AG08395 (cell line): ENCODE measurements at regions not wholly inside any gene's neighbourhood (a gene's known extent, or its start where the extent isn't known, plus 50 kb on each side); places are given as distances from the start of the nearest gene placed in this dataset.
"Not testable (repeated sequence)": the region's sequence is repeated elsewhere in the genome, so short reads cannot be mapped to it uniquely, and the experiment has no call there.

ENCODE experiments used
- DNase-seq: peaks from one replicate; pipeline ENCODE4 v3.0.0; 2012; ENCODE audit warnings: mixed read lengths, low spot score

DNA sequence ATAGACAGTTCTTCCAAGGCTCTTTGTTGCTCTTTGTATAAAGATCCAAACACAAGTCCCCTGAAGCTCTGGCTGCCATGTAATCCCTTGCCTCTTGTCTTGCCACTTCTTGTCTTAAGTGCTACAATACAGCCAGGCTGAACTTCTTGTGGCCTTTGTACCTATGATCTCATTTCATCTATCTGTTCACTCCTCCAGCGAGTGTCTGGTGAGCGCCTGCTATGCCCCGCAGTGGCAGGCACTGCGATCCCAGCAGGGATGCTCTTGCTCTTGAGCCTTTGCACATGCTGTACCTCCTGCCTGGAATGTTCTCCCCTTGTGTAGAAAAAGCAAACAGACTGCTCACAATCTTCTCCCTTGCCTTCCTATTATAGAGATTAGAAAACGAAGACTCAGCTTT lies 81.9 kb upstream of the ADPGK start:
- no peak for DNase-seq

DNA sequence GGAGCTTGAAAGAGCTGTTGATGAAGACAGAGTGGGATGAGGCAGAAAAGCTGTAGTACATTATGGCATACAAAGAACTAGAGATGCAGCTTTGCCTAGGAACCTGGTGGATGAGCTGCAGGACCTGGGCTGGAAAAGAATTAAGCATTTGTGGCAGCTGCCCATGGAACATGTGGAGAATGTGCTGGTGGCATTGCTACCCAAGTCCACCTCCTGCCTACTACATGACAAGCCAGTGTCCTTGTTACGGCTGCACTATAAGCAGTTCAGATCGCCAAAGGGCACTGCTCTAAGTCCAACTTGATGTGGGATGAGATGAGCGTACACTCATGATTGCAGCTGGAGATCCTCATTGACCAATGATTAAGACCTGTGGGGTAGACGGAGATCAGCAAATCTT lies 81.1 kb upstream of the ADPGK start:
- DNase-seq, result no peak

DNA sequence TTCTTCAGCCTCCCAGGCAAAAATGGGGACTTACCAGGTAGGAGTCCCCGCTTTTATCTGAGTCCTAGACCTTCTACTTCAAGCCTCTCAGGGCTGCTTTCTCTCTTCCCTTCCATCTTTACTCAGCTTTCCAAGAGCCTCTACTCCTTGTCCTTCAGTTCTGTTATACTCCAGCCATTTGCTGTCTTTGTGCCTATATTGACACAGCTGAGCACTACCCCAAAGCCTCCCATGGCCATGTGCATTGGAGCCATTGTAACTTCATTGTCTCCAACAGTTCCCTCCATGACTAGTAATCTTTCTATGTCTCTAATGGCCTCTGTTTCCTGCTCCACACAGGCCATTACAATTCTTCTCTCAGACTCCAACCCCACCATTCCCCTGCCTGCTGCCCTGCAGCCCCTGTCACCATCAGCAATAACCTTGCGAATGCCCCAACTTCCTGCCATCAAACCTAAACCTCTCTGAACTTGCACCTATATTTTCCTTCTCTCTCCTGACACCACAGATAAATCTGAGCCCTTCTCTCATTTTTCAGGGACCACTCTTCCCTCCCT lies 77.9 kb upstream of the ADPGK start:
- no peak for DNase-seq

DNA sequence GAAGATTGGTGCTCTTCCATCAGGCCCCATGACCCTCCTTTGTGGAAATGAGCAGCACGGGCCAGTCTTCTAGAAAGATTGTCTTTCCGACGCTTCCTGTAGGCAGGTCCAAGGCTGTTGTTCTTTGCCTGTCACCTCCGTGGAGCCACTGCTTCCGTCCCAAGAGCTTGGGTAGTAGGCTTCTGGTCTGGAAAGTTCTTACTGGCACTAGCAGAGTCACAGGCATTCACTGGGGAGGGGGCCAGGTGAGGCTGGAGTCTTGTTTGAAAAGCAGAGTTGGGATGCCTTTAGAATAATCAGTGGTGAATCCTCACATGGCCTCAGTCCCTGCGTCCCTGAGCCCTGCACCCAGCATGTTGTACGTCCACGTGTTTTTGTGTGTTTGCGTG lies 76.2 kb upstream of the ADPGK start:
- DNase-seq, result no peak

DNA sequence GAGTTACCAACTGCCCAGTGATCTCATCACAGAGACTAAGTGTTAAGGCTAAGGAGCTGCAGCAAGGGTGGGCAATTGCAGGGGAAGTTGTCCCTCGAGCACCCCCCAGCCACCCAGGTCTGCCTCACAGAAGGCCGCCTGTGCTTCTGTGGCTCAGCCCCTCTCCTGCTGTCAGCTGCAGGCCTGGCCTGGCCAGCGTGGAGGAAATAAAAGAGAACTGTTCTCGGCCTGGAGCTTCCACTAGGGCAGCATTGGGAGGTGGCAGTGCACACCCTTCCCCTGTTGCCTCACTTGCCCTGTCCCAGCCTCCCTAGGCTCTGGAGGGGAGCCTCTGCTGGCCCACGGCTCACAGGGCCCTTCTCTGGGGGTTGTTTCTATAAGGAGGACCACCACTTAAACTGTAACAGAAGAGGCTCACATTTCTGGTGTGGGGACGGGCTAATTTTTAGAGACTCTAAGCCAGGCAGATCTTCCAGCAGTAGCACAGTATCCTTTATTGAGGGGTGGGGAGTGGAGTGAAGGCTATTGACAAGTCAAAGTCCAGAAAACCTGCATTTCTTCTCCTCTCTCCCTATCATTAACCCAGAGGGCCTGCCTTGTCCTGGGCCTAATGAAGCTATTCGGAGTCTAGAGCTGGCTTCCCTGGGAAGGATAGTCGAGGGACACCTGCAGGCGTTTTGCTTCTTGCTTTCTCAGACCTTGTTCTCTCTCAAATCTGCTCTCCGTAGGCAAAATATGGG lies 75.6 kb upstream of the ADPGK start:
- DNase-seq, result no peak

DNA sequence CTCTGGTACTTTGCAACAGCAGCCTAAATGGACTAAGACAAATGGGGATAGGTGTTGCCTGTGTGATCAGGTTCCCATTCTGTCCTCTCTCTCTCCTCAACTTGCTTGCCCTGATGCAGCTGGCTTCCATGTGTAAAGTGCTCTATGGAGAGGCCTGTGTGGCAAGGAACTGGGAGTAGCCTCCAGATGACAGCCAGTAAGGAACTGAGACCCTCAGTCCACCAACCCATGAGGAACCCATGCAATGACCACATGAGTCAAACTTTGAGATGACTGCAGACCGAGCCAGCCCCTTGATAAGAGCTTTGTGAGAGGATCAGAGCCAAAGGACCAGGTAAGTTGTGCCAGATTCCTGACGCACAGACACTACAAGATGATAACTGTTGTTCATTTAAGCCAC lies 74.6 kb upstream of the ADPGK start:
- no peak for DNase-seq

DNA sequence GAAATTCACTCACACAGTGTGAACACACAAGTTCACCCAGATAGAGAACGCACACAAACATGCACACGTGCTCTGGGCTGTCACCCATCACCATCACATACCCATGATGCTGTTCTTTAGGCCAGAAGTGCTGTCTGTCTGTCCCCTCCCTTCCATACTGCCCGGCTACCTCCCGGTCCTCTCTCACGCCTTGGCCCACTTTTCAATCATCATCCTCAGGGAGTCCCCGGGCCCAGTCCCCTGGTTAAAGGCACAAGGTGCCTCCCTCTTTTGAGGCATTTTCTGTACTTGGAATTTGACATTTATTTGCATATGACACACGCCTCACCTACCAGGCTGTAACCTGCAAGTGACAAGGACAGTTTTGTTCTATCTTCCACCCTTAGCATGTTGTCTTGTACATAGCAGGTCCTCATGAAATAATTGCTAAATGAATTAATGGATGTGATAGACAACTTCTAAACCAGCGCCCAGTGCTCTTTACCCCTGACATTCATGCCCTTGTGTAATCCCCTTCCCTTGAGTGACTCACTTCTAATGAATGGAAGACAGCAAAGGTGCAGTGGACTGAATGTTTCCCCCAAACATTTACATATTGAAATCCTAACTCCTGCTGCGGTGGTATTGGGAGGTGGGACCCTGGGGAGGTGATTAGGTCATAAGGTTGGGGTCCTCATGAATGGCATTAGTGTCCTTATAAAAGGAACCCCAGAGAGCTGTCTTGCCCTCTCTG lies 73.9 kb upstream of the ADPGK start:
- DNase-seq, result no peak

DNA sequence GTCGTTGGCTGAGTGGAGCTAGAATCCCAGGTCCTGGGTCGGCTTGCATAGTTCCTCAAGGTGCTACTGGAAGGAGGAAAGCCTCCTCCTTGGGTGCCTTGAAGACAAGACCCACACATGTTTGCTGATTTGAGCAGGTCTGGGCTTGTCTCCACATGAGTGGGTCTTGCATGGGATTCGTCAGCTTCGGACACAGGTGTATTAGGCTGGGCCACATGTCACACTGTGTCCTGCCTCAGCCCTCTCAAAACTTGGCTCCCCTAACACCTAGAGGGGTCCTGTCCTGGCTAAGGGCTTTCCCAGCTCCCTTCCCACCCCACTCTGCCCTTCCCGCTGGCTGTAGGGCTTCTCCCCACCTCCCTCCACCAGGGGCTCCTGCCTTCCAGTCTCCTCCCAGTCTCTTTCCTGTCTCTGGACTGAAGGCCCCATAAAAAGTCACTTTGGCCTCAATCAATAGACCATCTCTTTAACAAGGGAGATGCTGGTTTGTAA lies 73.0 kb upstream of the ADPGK start:
- DNase-seq, result no peak

DNA sequence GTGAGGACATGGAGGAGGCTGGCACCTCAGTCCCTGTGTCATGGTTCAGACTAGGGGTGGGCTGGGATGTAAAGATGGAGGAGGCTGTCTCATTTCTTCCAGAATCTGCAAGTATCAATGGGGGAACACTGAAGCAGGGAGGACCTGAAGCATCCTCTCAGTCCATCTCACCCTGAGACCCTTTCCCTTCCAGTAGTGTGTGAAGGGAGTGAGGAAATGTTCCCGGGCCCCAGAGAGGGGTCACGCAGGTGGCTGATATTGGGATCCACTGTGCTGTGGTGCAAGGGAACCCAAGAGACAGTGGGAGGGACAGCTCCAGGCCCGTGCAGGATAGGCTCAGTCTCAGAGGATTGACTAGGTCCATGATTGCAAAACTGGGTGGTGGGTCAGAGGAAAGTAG lies 72.2 kb upstream of the ADPGK start:
- DNase-seq, result no peak

DNA sequence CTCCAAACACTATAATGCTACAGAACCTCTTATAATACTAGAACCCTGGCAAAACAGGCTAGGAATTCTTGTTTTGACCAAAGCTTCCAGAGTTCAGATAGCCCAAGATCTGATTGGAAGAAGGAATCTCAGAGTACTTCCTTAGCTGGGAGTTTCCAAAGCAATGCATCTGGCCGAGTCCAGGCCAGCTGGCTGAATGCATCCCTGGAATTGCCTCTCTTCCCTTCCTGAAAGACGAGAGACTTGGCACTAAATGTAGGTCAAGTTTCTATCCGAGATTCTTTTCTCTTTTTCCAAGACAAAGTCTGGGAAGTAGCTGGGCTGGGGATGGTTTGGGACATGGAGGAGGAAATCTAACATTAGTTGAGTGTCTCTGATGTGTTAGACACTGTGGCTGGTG lies 68.7 kb upstream of the ADPGK start:
- DNase-seq, result no peak

DNA sequence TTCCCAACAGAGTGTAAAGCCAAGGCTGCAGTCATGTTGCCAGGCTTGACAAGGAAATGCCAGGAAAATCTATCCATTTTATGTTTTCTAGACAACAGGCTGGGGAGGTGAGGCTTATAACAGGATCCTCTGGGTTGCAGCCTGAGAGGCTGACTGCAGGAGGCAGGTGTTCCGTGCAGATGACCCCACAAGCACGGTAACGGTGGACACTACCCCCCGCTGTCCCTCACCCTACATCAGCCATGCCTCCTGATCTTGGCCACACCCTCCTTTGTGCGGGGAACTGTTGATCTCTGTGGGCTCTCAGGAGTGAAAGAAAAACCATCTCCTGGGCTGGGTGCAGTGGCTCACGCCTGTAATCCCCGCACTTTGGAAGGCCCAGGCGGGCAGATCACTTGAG lies 68.0 kb upstream of the ADPGK start:
- DNase-seq, result no peak

DNA sequence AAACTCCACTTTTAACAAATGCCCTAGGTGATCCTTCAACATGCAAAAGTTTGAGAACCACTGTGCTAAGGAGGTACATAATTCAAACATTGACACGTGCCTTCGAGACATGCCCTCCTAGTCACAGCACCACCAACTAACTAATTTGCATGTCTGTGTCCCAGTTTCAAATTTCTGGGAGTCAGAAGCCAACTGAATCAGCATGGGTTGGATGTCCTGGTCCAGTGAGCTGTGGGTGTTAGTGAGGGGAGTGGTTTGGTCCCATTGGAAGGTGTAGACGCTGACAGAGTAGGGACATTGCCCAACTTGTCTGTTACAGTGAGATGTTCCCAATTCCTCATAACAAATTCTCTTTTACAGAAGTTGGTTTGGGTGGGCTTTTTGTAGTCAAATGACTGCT lies 67.3 kb upstream of the ADPGK start:
- DNase-seq, result no peak

DNA sequence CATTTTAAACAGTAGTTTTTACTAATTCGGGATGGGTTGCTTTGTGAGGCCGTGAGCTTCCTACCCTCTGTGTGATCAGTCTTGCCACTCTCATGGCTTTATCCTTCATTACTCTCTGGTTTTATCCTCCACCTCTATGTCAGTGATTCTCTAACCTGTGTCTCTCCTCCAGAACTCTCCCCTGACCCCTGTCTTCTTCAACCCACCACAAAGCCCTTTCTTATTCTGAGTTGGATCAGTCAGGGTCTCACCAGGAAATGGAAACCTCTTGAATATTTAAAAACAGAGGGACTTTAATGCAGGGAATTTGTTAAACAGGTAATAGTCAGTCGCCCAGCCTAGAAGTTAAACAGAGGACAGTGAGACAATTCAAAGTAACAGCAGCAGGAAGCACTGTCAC lies 64.2 kb upstream of the ADPGK start:
- no peak for DNase-seq

DNA sequence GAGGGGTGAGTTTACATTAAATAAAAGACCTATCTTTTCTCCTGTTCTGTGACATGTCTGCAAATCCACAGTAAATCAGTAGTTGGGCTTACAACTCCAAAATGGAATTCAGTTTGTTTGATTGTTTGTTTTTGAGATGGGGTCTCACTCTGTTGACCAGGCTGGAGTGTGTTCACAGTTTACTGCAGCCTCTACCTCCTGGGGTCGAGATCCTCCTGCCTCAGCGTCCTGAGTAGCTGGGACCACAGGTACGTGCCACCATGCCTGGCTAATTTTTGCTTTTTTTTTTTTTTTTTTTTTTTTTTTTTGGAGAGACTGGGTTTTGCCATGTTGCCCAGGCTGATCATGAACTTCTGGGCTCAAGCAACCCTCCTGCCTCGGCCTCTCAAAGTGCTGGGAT lies 63.5 kb upstream of the ADPGK start:
- DNase-seq, result no peak

DNA sequence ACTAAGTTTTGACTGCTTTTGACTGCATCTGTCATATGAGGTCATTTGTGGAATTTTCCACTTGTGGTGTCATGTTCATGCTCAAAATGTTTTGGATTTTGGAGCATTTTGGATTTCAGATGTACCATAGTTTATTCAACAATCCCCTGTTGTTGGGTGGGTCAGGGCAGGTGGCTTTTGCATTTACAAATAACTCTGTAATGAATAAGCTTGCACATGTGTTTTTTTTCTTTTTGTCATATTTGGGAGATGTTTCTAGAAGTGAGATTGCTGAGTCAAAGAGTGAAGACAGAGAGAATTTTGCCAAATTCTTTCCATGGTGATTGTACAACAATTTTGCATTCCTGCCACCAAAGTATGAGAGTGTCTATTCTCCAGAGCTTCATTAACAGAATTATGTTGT lies 62.4 kb upstream of the ADPGK start:
- peak; percentile 43 for DNase-seq

DNA sequence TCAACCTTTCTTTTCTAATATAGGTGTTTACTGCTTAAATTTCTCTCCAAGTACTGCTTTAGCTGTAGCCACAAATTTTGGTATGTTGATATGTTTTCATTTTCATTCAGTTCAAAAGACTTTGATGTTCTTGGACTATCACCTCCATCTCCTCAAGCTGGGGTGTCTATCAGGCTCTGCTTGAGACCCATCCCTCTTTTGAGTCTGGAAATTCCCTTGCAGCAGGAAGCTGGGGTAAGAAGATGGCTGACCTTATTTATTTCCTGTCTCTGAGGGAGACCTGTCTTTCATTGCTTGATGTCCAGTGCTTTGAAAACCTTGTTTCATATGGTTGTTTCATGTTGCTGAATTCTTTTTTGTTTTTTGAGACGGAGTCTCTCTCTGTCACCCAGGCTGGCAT lies 60.5 kb upstream of the ADPGK start:
- DNase-seq, result no peak

DNA sequence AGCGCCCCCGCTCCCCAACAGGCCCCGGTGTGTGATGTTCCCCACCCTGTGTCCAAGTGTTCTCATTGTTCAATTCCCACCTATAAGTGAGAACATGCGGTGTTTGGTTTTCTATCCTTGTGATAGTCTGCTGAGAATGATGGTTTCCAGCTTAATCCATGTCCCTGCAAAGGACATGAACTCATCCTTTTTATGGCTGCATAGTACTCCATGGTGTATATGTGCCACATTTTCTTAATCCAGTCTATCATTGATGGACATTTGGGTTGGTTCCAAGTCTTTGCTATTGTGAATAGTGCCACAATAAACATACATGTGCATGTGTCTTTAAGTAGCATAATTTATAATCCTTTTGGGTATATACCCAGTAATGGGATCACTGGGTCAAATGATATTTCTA lies 59.8 kb upstream of the ADPGK start:
- DNase-seq, result not testable (repeated sequence)

DNA sequence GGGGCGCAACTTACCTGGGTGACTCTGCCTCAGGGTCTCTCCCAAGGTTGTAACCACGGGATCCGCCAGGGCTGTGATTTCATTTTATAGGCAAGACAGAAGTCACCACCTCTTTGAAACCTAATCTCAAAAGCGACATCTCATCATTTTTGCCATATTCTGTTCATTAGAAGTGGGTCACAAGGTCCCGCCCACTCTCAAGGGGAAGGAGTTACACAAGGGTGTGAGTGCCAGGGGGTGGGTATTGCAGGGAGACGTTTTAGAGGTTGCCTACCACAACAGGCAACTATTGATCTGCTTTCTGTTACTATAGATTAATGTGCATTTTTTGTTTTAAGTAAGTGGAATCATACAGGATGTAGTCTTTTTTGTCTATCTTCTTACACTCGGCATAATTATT lies 56.6 kb upstream of the ADPGK start:
- no peak for DNase-seq

DNA sequence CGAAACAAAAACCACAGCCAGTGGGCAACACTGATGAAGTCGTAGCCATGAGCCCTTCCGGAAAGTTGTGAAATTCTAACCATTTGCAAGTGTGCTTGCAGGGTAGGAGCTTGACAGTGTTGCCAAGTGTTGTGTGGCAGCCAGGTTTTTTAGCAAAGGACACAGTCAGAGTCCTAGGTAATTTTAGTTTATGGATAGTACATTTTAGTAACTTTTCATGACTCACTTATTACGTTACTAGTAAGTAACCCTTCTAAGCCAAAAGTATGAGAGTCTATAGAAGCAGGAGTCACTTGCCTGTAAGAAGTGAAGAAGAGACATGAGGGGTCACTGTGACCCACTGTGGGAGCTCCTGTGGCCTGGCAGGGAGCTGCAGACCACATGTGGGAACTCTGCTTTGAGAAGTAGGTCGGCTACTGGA lies 54.8 kb upstream of the ADPGK start:
- no peak for DNase-seq

DNA sequence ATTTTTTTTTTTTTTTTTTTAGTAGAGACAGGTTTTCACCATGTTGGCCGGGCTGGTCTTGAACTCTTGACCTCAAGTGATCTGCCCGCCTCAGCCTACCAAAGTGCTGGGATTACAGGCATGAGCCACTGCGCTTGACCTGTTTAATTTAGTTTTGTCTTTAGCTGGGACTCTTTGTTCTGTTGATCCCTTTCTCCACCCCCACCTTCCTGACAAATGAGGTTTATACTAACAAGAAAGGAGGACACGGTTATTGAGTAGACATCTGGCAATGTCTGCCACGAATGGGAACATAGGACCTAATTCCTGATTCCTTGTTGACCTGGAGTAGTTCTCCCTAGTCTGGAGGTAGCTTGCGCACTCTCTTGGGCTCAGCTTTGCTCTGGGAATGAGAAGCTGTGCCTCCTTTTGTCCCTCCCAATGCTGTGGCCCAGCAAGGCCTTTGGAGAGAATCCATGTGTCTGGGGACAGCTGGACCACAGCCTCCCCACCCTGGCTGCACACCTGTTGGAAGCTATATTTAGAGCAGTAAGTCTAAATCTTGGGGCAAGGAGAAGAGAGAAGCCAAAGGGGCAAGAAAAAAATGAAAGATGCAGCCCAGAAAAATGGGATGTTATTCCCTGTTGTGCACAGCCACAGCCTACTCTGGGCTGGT lies 53.2 kb upstream of the ADPGK start:
- no peak for DNase-seq

DNA sequence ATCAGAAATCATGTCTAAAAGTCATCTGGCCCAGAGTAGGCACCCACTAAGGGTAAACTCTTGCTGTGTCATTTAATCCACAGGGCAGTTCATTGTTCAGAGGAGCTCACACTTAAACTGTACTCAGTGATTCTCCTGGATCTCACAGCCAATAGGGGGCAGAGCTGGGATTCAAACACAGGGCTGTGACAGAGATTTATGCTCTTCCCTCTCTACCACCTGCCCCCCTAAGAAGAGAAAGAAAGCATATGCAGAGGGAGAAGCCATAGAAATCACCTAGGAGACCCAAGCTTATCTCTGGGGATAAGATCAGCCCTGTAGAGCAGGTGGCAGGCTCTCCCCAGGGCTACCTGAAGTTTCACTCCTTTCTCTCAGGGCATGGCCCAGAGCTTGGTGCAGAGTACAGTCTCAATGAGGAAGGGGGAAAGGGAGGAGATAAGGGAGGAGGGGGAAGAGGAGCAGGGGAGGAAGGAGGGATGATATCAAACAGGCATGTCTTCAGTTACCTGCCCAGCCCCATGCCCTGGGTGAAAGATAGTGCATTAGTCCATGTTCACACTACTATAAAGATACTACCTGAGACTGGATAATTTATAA lies 51.8 kb upstream of the ADPGK start:
- no peak for DNase-seq

DNA sequence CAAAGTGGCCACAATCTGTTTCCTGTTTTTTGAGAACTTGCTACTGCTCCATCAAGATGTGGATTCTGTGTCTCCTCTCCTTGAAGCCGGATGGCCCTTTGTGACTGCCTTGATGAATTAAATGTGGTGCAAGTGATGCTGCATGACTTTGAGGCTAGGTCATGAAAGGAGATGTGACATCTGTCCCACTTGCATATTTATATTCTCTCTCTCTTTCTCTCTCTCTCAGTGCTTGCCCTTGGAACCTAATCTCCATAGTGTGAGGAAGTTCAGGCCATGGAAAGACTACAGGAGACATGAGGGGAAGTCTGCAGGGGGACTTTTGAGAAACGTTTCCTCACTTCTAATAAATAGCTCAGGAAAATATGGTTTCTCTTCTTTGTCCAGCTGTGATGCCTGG lies 50.0 kb upstream of the ADPGK start:
- DNase-seq, result no peak
